Transverse colon (tissue), 4 donors: ENCODE measurements at regions not wholly inside any gene's neighbourhood (a gene's known extent, or its start where the extent isn't known, plus 50 kb on each side); places are given as distances from the start of the nearest gene placed in this dataset.

Experiments
- POLR2A ChIP-seq: fragments of 450-650 bp; IDR thresholded peaks from one replicate; pipeline ENCODE4 v1.6.1; 2016; ENCODE audit warnings: antibody characterized with exemption, mild to moderate bottlenecking, moderate library complexity
- POLR2AphosphoS5 ChIP-seq, 3 donors: sonication (generic); formaldehyde crosslinking; IDR thresholded peaks; one replicate each; pipeline ENCODE4 v1.6.1; 2016; ENCODE audit warnings: antibody characterized with exemption in 3 of 3
- TF ChIP-seq, protein P1 (sequence below), 5 experiments: fragments of 200-600 bp in 3 of 5; fragments of 450-650 bp in 2 of 5; sonication (generic) in 3 of 5; IDR thresholded peaks; 1 replicate in 2 of 5; 2 replicates in 3 of 5; pipeline ENCODE4 v1.5.1; 2016 to 2017; ENCODE audit warnings: antibody characterized with exemption in 5 of 5, inconsistent platforms in 3 of 5, mild to moderate bottlenecking in 2 of 5, moderate library complexity in 1 of 5

GRCh38 chr5:123803359-123803758 is 291.4 kb downstream of the CSNK1G3 start:
- TF ChIP-seq, protein P1, sequence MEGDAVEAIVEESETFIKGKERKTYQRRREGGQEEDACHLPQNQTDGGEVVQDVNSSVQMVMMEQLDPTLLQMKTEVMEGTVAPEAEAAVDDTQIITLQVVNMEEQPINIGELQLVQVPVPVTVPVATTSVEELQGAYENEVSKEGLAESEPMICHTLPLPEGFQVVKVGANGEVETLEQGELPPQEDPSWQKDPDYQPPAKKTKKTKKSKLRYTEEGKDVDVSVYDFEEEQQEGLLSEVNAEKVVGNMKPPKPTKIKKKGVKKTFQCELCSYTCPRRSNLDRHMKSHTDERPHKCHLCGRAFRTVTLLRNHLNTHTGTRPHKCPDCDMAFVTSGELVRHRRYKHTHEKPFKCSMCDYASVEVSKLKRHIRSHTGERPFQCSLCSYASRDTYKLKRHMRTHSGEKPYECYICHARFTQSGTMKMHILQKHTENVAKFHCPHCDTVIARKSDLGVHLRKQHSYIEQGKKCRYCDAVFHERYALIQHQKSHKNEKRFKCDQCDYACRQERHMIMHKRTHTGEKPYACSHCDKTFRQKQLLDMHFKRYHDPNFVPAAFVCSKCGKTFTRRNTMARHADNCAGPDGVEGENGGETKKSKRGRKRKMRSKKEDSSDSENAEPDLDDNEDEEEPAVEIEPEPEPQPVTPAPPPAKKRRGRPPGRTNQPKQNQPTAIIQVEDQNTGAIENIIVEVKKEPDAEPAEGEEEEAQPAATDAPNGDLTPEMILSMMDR (IDR thresholded peaks at IDR 0.05): no peak
- no peak for TF ChIP-seq POLR2A
- TF ChIP-seq POLR2AphosphoS5 (IDR thresholded peaks at IDR 0.05): no peak
